GM12891 (cell line): ENCODE measurements at regions not wholly inside any gene's neighbourhood (a gene's known extent, or its start where the extent isn't known, plus 50 kb on each side); places are given as distances from the start of the nearest gene placed in this dataset.

Experiments
- DNase-seq: peaks from one replicate; pipeline ENCODE4 v3.0.0; 2011; ENCODE audit warnings: low spot score; ENCODE audit not compliant: insufficient read length
- FAIRE-seq: peaks from 2 replicates; lab custom pipeline; 2011; peaks lifted over from hg19 to GRCh38; lab: Jason Lieb, UNC
- PAX5 ChIP-seq: IDR thresholded peaks from 2 replicates; pipeline ENCODE4 v1.6.1; 2011; ENCODE audit warnings: low read length, moderate library complexity, mild to moderate bottlenecking; ENCODE audit not compliant: insufficient read depth, severe bottlenecking
- POLR2A ChIP-seq: IDR thresholded peaks from 2 replicates; pipeline ENCODE4 v1.6.1; 2011; ENCODE audit warnings: low read depth, low read length, control low read depth
- POLR2AphosphoS5 ChIP-seq: IDR thresholded peaks from 2 replicates; pipeline ENCODE4 v1.6.1; 2011; ENCODE audit warnings: low read depth, low read length, control low read depth
- POU2F2 ChIP-seq: IDR thresholded peaks from 2 replicates; pipeline ENCODE4 v1.6.1; 2011; ENCODE audit warnings: low read depth, mild to moderate bottlenecking, control low read depth, low read length, moderate library complexity
- SPI1 ChIP-seq: IDR thresholded peaks from 2 replicates; pipeline ENCODE4 v1.6.1; 2011; ENCODE audit warnings: low read depth, low read length, control low read depth
- TAF1 ChIP-seq: IDR thresholded peaks from 2 replicates; pipeline ENCODE4 v1.6.1; 2011; ENCODE audit warnings: low read depth, low read length, control low read depth

DNA sequence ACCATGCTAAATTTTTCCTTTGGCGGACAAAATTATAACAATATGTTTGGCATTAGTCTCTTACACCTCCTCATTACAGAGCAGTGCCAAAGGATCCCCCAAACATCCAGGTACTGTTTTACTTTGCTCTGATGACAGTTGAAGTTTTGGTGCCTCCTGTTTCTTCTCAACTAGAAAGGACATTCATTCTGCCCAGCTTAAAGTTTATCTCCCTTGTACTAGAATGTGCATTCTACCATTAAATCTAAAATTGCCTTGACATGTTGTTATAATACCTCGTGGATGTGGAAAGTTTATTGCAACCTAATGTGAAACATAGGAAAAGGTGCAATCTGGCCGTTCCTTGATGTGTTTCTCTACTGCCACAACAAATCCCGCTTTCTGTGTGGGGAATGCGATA, 173.4 kb downstream of the KITLG start:
- DNase-seq (no peak), FAIRE-seq (no peak)
- no peak for TF ChIP-seq PAX5
- TF ChIP-seq POU2F2: no peak
- TF ChIP-seq SPI1: no peak
- TF ChIP-seq POLR2A: no peak
- TF ChIP-seq TAF1: no peak
- no peak for TF ChIP-seq POLR2AphosphoS5

DNA sequence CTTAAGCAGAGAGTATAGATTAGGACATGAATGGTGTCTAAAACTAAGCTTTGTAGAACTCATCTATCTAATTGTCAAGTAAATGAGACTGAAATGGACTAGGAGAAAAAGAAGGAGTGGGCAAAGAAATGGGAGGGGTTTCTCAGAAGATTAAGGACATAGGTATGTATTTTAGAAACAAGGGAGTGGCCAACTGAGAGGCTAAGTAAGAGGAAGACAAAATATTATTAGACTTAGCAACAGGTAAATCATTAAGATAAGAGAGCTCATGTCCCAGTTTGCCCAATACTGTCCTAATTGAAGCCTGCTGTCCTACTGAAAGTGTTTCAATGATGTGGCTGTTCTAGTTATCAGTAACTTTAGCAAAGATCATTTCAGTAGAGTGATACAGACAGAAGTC, 171.4 kb downstream of the KITLG start:
- TF ChIP-seq PAX5 (no peak), POLR2AphosphoS5 (no peak), POU2F2 (no peak), POLR2A (no peak), TAF1 (no peak)
- no peak for FAIRE-seq
- no peak for DNase-seq

DNA sequence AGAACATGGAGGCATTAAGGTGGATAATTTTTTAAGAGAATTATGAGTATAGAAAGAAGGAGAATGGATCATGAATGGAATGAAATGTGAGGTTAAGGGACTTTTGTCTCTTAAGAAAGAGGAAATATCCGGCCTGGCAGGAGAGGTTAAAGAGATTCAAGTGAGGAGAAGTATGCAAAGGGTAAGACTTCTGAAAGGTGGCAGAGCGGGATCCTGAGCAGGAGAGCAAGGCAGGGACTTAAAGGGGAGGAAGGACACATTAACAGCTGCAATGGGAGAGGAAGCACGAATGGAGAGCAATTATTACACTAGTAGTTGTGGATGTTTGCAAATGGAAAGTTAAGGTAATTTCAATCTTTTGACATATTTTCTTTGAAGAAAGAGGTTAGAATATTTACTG, 171.0 kb downstream of the KITLG start:
- FAIRE-seq (no peak), DNase-seq (no peak)
- no peak for TF ChIP-seq PAX5
- no peak for TF ChIP-seq POU2F2
- TF ChIP-seq POLR2AphosphoS5: no peak
- no peak for TF ChIP-seq POLR2A
- TF ChIP-seq SPI1: no peak
- TF ChIP-seq TAF1: no peak

DNA sequence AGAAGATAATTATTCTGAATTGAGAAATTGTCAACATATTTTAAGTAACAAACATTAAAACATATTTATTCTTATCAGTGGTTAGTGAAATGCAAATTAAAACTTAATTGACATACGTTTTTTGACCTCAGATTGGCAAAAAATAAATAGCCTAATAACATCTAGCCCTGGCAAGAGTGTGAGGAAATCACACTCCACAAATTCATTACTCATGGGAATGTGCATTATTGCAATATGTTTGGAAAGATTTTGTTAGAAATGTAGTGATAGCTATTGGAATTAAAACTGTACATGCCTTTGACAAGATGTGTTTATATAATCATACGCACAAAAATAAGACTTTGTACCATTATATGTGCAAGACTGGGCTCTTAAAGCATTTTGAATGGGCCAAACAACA, 168.6 kb downstream of the KITLG start:
- no peak for TF ChIP-seq SPI1
- no peak for TF ChIP-seq POLR2AphosphoS5
- no peak for TF ChIP-seq PAX5
- TF ChIP-seq POLR2A: no peak
- TF ChIP-seq TAF1: no peak
- TF ChIP-seq POU2F2: no peak
- FAIRE-seq (no peak), DNase-seq (no peak)

DNA sequence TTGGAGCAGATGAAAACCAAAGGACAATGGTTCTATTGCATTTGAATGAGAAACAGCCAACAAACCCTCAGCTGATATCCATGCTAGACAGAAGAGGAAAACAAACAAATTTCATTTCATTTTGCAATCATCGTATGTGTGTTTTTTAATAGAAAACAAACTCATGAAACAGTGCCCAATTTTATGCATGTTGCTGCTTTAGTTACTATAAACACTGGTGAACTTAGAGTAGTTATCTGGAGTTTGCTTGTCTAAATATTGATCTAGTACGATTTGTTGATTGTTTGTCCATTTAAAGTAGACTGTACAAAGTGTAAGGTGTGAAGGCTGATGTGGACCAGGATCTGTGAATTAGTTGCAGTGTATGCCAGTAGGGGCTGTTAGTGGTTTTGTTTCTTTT, 166.6 kb downstream of the KITLG start:
- DNase-seq (no peak), FAIRE-seq (no peak)
- TF ChIP-seq PAX5: no peak
- TF ChIP-seq POU2F2: no peak
- no peak for TF ChIP-seq POLR2AphosphoS5
- no peak for TF ChIP-seq POLR2A
- no peak for TF ChIP-seq SPI1
- no peak for TF ChIP-seq TAF1

DNA sequence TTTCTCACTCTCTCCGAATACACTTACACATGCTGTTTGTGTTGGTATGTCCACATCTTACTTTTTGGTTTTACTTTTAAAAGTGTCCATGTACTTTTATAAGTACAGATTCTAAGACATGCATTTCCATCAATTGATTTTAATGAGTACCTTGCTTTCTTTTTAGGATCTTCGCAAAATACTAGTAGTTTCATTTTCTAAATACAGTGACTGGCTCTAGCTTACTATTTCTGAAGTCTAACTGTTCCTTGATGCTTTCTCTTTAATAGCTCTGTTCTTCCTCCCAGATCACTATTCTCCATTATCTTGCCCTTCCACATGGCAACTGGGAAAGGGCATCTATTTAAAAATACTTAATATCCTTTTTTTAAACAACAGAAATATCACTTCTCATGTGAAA, 164.1 kb downstream of the KITLG start:
- FAIRE-seq: no peak
- TF ChIP-seq POLR2AphosphoS5: no peak
- no peak for TF ChIP-seq POU2F2
- no peak for TF ChIP-seq PAX5
- TF ChIP-seq TAF1: no peak
- TF ChIP-seq POLR2A: no peak
- TF ChIP-seq SPI1: no peak
- no peak for DNase-seq

DNA sequence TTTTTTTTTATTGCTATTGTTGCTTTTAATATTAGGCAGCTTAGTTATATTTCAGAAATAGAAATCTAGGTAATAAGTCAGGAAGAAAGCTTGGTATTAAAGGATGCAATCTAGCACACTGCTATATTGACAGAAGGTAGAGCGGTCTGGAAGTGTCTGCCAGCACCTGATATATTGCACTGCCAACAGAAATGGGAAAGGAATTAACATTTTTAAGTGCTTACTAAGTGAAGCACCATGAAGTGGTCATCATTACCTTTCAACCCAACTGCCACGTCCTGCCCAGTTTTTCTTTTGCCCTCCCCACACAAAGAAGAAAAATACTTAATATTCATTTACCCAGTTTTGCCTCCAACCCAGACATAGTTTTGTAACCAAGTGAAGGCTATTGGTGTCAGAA, 163.5 kb downstream of the KITLG start:
- FAIRE-seq (no peak), DNase-seq (no peak)
- TF ChIP-seq TAF1 (no peak), POLR2AphosphoS5 (no peak), POU2F2 (no peak), PAX5 (no peak), SPI1 (no peak), POLR2A (no peak)

DNA sequence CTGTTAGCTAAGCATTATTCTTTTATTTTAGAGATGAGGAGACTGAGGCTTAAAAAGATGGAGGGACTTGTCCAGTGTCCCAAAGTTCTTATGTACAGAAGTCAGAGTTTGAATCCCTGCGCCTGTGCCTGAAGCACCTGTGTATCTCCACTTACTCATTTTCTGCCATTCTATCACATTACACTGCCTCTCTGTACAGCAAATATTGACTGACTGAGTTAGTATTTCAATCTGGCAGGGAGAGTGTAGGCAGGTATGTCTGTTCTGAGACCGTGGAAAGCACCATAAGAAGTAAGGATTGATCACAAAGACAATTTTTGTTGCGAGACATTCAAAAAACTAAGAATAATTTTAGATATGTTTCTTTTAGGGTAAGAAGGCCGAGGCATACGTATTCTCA, 162.7 kb downstream of the KITLG start:
- TF ChIP-seq POLR2AphosphoS5 (no peak), SPI1 (no peak), POLR2A (no peak), PAX5 (no peak), POU2F2 (no peak), TAF1 (no peak)
- DNase-seq: no peak
- no peak for FAIRE-seq

DNA sequence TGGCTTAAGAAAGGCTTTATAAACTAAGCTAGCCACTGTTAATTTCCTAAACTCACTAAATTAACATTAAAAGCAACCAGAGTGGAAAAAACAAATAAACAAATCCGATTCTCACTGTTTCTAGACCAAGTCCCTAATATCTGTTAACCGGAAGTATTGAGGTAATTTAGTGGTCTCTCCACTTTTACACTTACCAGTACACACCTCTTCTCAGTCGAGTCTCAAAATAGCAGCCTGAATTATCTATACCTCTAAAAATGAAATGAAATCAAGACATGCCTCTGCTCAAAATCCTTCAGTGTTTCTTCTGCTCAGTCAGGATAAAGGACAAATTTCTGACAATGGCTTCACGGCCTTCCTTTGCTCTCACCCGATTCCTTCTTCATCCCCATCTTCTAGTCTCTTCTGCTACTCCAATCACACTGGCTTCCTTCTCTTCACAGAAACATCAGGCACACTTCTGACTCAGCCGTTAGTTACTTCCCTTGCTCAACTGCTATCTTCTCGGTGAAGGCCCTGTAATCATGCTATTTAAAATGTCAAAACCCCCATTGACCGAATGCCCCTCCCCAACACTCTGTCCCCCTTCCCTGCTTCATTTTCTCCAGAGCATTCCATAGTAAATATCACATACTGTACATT, 161.3 kb downstream of the KITLG start:
- TF ChIP-seq POLR2A: no peak
- no peak for TF ChIP-seq POLR2AphosphoS5
- DNase-seq (no peak), FAIRE-seq (no peak)

DNA sequence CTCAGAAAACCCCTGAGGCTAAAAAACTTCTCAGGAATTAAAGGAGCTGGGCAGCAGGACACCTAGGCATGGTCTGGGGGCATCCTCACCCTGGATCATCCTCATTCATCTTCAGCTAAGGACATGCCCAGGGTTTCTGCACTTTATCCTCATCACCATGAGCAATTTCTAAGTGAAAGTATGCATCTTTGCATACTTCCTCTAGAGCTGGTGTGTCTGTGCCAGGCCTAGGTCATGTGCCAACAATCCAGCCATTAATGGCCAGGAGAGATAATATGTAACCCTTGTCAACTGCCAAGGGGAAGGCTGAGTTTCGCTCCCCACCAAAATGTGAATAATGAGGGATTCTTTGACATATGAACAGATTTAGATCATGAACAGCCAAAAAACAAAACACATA, 160.5 kb downstream of the KITLG start:
- no peak for FAIRE-seq

DNA sequence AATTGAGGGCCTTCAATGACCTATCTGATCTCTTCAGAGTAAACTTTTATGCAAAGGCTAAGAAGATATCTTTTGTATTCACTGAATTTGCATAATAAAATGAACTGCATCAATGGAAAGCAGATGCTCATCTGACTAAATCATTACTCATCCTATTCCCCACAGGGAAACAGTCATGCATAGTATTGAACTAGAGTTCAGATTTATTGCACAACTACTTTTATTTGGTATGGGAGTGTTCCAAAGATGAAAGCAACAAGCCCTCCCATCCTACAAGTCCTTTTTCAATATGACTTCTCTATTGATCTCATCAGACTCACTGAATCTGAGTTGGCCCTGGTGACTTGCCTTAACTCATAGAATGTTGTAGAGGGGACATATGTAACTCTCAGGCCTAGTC, 159.8 kb downstream of the KITLG start:
- FAIRE-seq (no peak), DNase-seq (no peak)
- no peak for TF ChIP-seq SPI1
- TF ChIP-seq PAX5: no peak
- no peak for TF ChIP-seq TAF1
- no peak for TF ChIP-seq POLR2A
- TF ChIP-seq POU2F2: no peak
- TF ChIP-seq POLR2AphosphoS5: no peak

More for the DNA sequence above, 160.5 kb downstream of the KITLG start:
- TF ChIP-seq PAX5 (no peak), POU2F2 (no peak), TAF1 (no peak), SPI1 (no peak), POLR2A (no peak)
- DNase-seq: no peak
